ENCODE measurements at regions not wholly inside any gene's neighbourhood (a gene's known extent, or its start where the extent isn't known, plus 50 kb on each side); places are given as distances from the start of the nearest gene placed in this dataset.

GRCh38 chr11:130798280-130798679 lies 118.0 kb downstream of the SNX19 start:
- Mint-ChIP-seq H3K9me3 (peaks cover 4% of the 10 kb centered on the region), H3K27ac (ENCODE audit: unreplicated experiment) (no peak overlapping the region), H3K4me1 (no peaks in the 10 kb centered on the region), H3K27me3 (ENCODE audit: low read depth) (no peaks in the 10 kb centered on the region), H3K36me3 (ENCODE audit: low read depth) (peaks cover 4% of the 10 kb centered on the region), H3K4me3 (no peak overlapping the region)
- TF ChIP-seq CTCF (conservative IDR thresholded peaks at IDR 0.05), result no peak
- no peak for DNase-seq (ENCODE audit: low read depth, low spot score)

GRCh38 chr11:130798801-130799200 lies 117.5 kb downstream of the SNX19 start:
- H3K27ac Mint-ChIP-seq (ENCODE audit: unreplicated experiment), result no peak overlapping the region

DNA sequence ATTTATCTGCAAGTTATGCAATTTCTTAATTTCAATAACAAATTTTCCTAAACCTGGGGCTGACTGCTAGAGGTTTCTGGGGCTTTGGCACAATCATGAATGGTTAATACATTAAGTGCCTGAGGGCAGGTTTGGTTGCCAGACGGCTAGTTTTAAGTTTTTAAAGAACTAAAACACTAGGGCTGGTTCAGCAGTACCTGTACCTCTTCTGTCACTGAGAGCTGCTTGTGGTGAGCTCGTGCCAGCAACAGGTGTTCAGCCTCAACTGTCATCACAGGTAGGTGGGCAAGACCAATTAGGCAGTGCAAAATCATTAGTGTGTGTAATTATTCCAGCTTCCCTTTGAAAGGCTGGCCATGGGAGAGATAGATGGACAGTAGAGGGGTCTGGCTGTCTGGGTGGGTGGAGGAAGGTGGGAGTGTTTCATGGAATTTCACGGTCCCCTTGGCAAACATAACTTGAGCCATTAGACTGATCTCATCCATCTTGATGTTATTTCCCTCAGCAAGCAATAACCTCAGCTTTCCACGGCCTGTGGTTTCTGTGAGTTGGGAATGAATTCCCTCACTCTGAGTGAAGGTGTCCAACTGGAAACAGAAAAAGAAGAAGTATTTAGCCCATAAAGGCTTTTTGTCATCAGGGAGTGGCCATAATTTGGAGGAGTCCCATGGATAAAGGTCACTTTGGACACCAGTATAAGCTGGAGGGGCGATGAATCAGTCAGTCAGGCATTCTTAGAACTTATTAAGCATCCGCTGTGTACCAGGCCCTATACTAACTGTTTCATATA lies 114.8 kb downstream of the SNX19 start:
- no peak overlapping the region for H3K4me3 Mint-ChIP-seq
- no peak for TF ChIP-seq CTCF (conservative IDR thresholded peaks at IDR 0.05)
- H3K4me1 Mint-ChIP-seq, result peaks cover 5% of the 10 kb centered on the region
- H3K36me3 Mint-ChIP-seq (ENCODE audit: low read depth), result peaks cover 4% of the 10 kb centered on the region
- H3K27ac Mint-ChIP-seq (ENCODE audit: unreplicated experiment), result no peak overlapping the region
- DNase-seq (ENCODE audit: low read depth, low spot score), result no peak
- peaks cover 4% of the 10 kb centered on the region for H3K9me3 Mint-ChIP-seq
- H3K27me3 Mint-ChIP-seq (ENCODE audit: low read depth), result no peaks in the 10 kb centered on the region

More at GRCh38 chr11:130798801-130799200, 117.5 kb downstream of the SNX19 start:
- Mint-ChIP-seq H3K4me3 (no peak overlapping the region), H3K36me3 (ENCODE audit: low read depth) (peaks cover 4% of the 10 kb centered on the region), H3K27me3 (ENCODE audit: low read depth) (no peaks in the 10 kb centered on the region), H3K9me3 (peaks cover 4% of the 10 kb centered on the region), H3K4me1 (no peaks in the 10 kb centered on the region)
- no peak for TF ChIP-seq CTCF (conservative IDR thresholded peaks at IDR 0.05)
- DNase-seq (ENCODE audit: low read depth, low spot score), result no peak

GRCh38 chr11:130802567-130802966 lies 113.7 kb downstream of the SNX19 start:
- peaks cover 4% of the 10 kb centered on the region for H3K9me3 Mint-ChIP-seq
- no peak overlapping the region for H3K4me3 Mint-ChIP-seq
- peaks cover 4% of the 10 kb centered on the region for H3K36me3 Mint-ChIP-seq (ENCODE audit: low read depth)
- no peak for DNase-seq (ENCODE audit: low read depth, low spot score)
- H3K27me3 Mint-ChIP-seq (ENCODE audit: low read depth), result no peaks in the 10 kb centered on the region
- TF ChIP-seq CTCF (conservative IDR thresholded peaks at IDR 0.05), result no peak
- H3K4me1 Mint-ChIP-seq, result peaks cover 12% of the 10 kb centered on the region
- no peak overlapping the region for H3K27ac Mint-ChIP-seq (ENCODE audit: unreplicated experiment)

DNA sequence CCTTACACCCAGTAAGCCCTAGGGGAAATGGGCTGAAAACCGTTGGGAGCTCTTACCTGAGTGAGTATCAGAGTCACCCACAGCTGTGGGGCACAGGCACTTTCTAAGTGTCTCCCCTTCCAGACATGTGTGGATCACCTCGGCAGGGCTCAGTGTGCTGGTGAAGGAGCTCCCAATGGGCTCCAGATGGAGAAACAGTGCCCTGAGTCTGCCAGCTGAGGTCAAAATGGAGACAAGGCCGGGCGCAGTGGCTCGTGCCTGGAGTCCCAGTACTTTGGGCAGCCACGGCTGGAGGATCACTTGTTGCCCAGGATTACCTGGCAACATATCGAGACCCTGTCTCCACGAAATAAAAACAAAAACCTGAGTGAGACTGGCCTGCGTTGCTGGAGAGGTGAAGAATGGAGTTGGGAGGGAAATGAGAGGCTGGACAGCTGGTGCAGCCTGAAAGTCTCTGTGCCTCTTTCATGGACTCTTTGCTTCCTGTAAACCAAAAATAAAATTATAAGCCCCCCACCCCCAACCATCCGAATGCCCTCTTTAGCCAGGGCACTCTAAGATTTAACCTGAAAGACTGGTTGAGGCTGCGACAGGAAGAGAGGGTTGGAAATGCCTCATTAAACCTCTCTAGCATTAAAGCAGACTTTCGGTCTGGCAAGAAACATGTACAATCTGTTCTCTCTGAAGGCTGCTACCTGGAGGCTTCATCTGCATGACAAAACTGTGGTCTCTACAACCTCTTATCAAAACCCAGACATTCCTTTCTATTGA lies 111.8 kb downstream of the SNX19 start:
- peaks cover 4% of the 10 kb centered on the region for H3K9me3 Mint-ChIP-seq
- H3K36me3 Mint-ChIP-seq (ENCODE audit: low read depth), result peaks cover 4% of the 10 kb centered on the region
- no peaks in the 10 kb centered on the region for H3K27me3 Mint-ChIP-seq (ENCODE audit: low read depth)
- H3K4me3 Mint-ChIP-seq, result no peak overlapping the region
- H3K27ac Mint-ChIP-seq (ENCODE audit: unreplicated experiment), result no peak overlapping the region
- H3K4me1 Mint-ChIP-seq, result peaks cover 12% of the 10 kb centered on the region
- no peak for TF ChIP-seq CTCF (conservative IDR thresholded peaks at IDR 0.05)
- DNase-seq (ENCODE audit: low read depth, low spot score), result no peak
